Epithelial cell of esophagus (primary cell): ENCODE measurements at regions not wholly inside any gene's neighbourhood (a gene's known extent, or its start where the extent isn't known, plus 50 kb on each side); places are given as distances from the start of the nearest gene placed in this dataset.

Source experiments
- DNase-seq: peaks from one replicate; pipeline ENCODE4 v3.0.0; 2010; ENCODE audit warnings: low read depth
- H3K4me3 ChIP-seq: 2 replicates; pipeline ENCODE4 v1.5.1; 2011; ENCODE audit warnings: mild to moderate bottlenecking, low read length, control low read depth
- TF ChIP-seq, protein P1 (sequence below): IDR thresholded peaks from 2 replicates; pipeline ENCODE4 v1.5.1; 2011; ENCODE audit warnings: low read depth, mild to moderate bottlenecking, low read length, control low read depth, inconsistent platforms; ENCODE audit not compliant: insufficient read depth; ENCODE audit errors: missing control alignments

DNA sequence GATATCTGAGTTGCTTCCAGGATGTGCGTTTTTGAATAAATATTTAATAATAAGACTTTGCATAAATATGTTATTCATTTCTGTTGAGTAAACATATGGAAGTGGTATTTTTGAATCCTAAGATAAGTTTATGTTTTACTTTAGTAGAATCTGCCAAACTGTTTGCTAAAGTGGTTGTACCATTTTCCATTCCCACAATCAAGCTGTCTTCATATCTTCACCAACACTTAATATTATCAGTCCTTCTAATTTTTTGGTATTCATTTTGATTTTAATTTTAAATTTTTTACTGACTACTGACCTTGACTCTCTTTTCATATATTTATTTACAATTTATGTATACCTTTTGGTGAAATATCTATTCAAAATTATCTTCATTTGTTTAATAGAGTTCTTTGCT is 293.9 kb upstream of the PTCHD4 start:
- TF ChIP-seq, protein P1, sequence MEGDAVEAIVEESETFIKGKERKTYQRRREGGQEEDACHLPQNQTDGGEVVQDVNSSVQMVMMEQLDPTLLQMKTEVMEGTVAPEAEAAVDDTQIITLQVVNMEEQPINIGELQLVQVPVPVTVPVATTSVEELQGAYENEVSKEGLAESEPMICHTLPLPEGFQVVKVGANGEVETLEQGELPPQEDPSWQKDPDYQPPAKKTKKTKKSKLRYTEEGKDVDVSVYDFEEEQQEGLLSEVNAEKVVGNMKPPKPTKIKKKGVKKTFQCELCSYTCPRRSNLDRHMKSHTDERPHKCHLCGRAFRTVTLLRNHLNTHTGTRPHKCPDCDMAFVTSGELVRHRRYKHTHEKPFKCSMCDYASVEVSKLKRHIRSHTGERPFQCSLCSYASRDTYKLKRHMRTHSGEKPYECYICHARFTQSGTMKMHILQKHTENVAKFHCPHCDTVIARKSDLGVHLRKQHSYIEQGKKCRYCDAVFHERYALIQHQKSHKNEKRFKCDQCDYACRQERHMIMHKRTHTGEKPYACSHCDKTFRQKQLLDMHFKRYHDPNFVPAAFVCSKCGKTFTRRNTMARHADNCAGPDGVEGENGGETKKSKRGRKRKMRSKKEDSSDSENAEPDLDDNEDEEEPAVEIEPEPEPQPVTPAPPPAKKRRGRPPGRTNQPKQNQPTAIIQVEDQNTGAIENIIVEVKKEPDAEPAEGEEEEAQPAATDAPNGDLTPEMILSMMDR: no peak
- no peak overlapping the region for H3K4me3 ChIP-seq
- DNase-seq: no peak

DNA sequence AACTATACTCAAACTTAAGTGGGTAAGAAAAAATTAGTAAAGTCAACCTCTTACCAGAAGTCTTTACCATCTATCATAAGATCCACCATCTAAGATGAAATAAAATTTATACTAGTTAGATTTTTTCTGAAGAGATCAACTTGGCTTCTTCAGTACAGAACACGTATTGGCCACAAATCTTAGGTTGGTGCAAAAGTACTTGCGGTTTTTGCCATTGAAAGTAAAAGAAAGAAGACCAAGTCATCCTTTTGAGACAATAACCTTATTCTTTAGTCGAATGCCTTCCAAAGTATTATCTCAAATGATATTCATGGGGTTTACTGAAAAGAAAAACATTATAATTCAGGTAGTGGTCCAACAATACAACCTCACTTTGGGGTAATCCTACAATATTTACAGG is 292.6 kb upstream of the PTCHD4 start:
- TF ChIP-seq, protein P1: no peak
- no peak overlapping the region for H3K4me3 ChIP-seq
- no peak for DNase-seq

DNA sequence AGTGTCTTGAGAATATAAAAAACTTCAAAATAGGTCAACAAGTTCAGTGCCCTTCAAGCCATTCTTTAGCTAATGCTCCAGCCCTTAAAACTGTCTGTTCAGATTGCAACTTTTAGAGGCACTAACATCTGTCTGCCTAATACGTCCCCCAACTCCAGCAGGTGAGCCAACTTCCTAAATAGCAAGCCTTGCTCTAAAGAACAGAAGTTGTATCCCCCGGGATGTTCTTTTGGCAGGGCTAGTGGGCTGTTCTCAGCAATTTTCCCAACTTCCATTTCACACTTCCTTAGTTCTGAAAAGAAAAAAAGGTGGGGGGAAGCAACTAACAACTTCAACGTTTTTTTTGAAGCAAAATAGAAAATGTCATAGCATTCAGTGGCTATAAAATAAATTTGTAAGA is 290.0 kb upstream of the PTCHD4 start:
- no peak for DNase-seq
- H3K4me3 ChIP-seq: no peak overlapping the region
- TF ChIP-seq, protein P1: no peak

DNA sequence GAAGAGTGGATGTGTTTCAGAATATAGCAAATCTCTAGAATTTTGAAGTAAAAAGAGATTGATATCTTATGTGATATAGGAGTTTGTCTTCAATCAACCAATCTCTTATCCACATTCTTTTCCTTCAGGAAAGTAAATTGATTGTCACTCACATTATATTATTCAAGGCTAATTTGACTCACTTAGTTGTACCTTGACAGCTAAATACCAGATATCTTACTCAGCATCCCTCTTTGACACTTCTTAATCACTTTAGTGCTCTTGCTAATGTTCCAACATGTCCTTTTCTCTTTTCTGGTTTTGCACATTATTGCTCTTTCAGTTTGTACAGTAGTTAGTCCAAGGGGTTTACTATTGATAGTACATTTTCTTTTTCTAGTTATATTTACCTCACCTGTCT is 286.9 kb upstream of the PTCHD4 start:
- TF ChIP-seq, protein P1: no peak
- no peak overlapping the region for H3K4me3 ChIP-seq
- peak; percentile 68 for DNase-seq

DNA sequence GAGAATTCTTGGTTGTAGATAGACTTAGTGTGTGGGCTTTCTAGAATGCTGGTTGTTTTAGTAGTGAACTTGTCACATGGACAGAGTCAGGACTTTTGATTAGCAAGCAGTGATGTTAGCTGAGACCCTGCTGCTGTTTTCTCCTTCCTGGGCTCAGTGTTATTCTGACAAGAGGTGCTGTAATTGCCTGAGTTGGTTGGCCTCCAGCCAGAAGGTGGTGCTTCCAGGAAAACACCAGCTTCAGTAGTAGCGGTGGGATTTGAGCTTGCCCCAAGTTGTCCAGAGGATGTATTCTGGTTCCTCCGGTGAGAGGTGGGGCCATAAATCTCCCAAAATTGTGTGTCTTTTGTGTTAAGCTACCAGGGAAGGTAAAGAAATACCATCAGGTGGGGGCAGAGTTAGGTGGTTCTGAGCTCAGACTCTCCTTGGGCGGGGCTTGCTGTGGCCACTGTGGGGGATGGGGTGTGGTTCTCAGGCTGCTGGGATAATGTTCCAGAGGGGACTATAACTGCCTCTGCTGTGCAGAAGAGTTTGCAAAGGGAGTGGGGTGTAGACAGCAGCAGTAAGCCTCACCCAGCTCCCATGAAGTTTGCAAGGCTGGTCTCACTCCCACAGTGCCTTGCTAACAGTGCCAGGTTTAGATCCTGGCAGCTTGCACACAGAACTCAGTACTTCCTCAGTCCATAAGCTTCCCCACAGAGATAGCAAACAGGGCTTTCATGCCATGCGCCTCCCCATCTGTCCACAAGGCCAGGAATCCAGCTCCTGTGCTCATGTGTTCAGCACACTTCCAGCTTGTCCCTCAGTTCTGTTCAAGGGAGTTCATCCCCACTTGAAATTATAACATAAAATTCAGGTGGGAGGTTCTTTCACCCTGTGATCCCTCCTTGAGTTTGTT is 278.4 kb upstream of the PTCHD4 start:
- H3K4me3 ChIP-seq: no peak overlapping the region
- TF ChIP-seq, protein P1: no peak
- no peak for DNase-seq

DNA sequence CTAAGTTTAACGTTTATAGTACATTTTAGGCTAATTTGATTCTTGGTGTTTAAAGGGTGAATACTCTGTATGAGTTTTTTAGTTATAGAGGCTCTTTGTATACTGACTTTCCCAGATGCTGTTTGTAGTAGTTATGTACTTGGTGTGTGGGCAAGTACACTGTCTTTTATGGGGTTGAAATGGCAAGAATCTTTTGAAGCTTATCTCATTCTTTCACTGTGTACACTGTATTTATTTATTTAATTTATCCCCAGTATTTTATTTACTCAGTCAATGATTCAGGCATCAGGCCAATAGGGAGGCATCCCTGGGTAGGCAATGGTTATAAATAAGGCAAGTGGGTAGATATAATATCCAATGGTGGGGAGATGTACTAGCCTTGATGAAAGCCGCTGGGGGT is 277.0 kb upstream of the PTCHD4 start:
- no peak overlapping the region for H3K4me3 ChIP-seq
- TF ChIP-seq, protein P1: no peak
- no peak for DNase-seq
